Fibroblast of pulmonary artery (primary cell): ENCODE measurements at regions not wholly inside any gene's neighbourhood (a gene's known extent, or its start where the extent isn't known, plus 50 kb on each side); places are given as distances from the start of the nearest gene placed in this dataset.

ENCODE experiments used
- DNase-seq: peaks from one replicate; pipeline ENCODE4 v3.0.0-alpha.2; 2010; ENCODE audit warnings: low read depth
- H3K4me3 ChIP-seq: replicated peaks from 2 replicates; pipeline ENCODE4 v1.5.1; 2011; ENCODE audit warnings: low read depth, mild to moderate bottlenecking, control low read depth, low read length, moderate library complexity
- CTCF ChIP-seq: IDR thresholded peaks from 2 replicates; pipeline ENCODE4 v1.5.1; 2011; ENCODE audit warnings: mild to moderate bottlenecking, control low read depth, low read length, inconsistent platforms; ENCODE audit errors: missing control alignments

GRCh38 chr4:1515156-1515555 lies 108.9 kb upstream of the NKX1-1 start:
- no peak overlapping the region for H3K4me3 ChIP-seq
- no peak for TF ChIP-seq CTCF
- DNase-seq = no peak

GRCh38 chr4:1514612-1515011 lies 108.4 kb upstream of the NKX1-1 start:
- DNase-seq = no peak
- no peak for TF ChIP-seq CTCF
- H3K4me3 ChIP-seq = no peak overlapping the region

GRCh38 chr4:1513936-1514483 lies 107.8 kb upstream of the NKX1-1 start:
- no peak for TF ChIP-seq CTCF
- no peak for DNase-seq
- H3K4me3 ChIP-seq = no peak overlapping the region

- peak; percentile 14 for DNase-seq
- peak; percentile 9 for TF ChIP-seq CTCF
- no peak overlapping the region for H3K4me3 ChIP-seq
Measured at GRCh38 chr4:1512738-1513660, 106.8 kb upstream of the NKX1-1 start.

- H3K4me3 ChIP-seq = no peak overlapping the region
- no peak for DNase-seq
- no peak for TF ChIP-seq CTCF
Measured at GRCh38 chr4:1512051-1512737, 106.0 kb upstream of the NKX1-1 start.

- peak; percentile 16 for DNase-seq
- H3K4me3 ChIP-seq = no peak overlapping the region
- TF ChIP-seq CTCF = no peak
Measured at GRCh38 chr4:1511441-1512041, 105.3 kb upstream of the NKX1-1 start.
